Jurkat, Clone E6-1 (cell line): ENCODE measurements at regions not wholly inside any gene's neighbourhood (a gene's known extent, or its start where the extent isn't known, plus 50 kb on each side); places are given as distances from the start of the nearest gene placed in this dataset.

Source experiments
- DNase-seq: peaks from one replicate; pipeline ENCODE4 v3.0.0-alpha.2; 2011; ENCODE audit warnings: low read depth, low spot score
- H3K4me3 ChIP-seq: 2 replicates; pipeline ENCODE4 v1.5.1; 2011; ENCODE audit warnings: mild to moderate bottlenecking, low read length, control low read depth, moderate library complexity

GRCh38 chr2:9780368-9781130 is 62.7 kb upstream of the TAF1B start:
- H3K4me3 ChIP-seq, result peak overlapping the region; percentile 27
- no peak for DNase-seq

GRCh38 chr2:9781252-9781651 is 62.0 kb upstream of the TAF1B start:
- DNase-seq, result no peak
- H3K4me3 ChIP-seq, result no peak overlapping the region

GRCh38 chr2:9782197-9782719 is 61.0 kb upstream of the TAF1B start:
- no peak overlapping the region for H3K4me3 ChIP-seq
- no peak for DNase-seq

GRCh38 chr2:9789371-9789770 is 53.9 kb upstream of the TAF1B start:
- no peak for DNase-seq
- H3K4me3 ChIP-seq, result no peak overlapping the region

- DNase-seq, result no peak
- H3K4me3 ChIP-seq, result no peak overlapping the region
Observed at GRCh38 chr2:9790702-9791225, 52.5 kb upstream of the TAF1B start.

GRCh38 chr2:9791711-9792110 is 51.6 kb upstream of the TAF1B start:
- no peak for DNase-seq
- no peak overlapping the region for H3K4me3 ChIP-seq

- no peak overlapping the region for H3K4me3 ChIP-seq
- DNase-seq, result no peak
Observed at GRCh38 chr2:9793156-9793917, 49.9 kb upstream of the TAF1B start.
